ENCODE measurements at regions not wholly inside any gene's neighbourhood (a gene's known extent, or its start where the extent isn't known, plus 50 kb on each side); places are given as distances from the start of the nearest gene placed in this dataset.

DNA sequence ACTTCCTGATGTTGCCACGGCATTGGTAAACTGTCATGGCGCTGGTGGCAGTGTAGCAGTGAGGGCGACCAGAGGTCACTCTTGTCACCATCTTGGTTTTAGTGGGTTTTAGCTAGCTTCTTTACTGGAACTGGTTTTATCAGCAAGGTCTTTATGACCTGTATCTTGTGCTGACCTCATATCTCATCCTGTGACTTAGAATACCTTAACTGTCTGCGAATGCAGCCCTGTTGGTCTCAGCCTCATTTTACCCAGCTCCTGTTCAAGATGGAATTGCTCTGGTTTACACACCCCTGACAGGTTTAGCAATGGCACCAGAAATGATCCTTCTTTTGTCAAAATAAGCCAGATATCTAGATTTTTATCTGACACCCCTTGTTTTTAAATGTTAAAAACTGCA, 85.3 kb downstream of the ARL4A start:
- no peak overlapping the region for H2AFZ ChIP-seq (ENCODE audit: low read length)
- no peaks in the 10 kb centered on the region for H3K9me3 ChIP-seq (replicated peaks; ENCODE audit: insufficient read depth, low read length)
- no peaks in the 10 kb centered on the region for H3K79me2 ChIP-seq (ENCODE audit: low read length)
- no peaks in the 10 kb centered on the region for H3K36me3 ChIP-seq (replicated peaks; ENCODE audit: insufficient read depth, low read length)
- H3K27ac ChIP-seq (ENCODE audit: low read length) = no peak overlapping the region
- H3K9me2 ChIP-seq (replicated peaks; ENCODE audit: insufficient read depth, low read length) = no peaks in the 10 kb centered on the region
- H3K4me2 ChIP-seq (ENCODE audit: low read depth, low read length) = no peak overlapping the region
- H3K27me3 ChIP-seq (replicated peaks; ENCODE audit: insufficient read depth, low read length) = no peaks in the 10 kb centered on the region
- H3K9ac ChIP-seq (ENCODE audit: low read length) = no peak overlapping the region
- H3F3A ChIP-seq (ENCODE audit: insufficient read depth, low read length) = no peaks in the 10 kb centered on the region
- H4K20me1 ChIP-seq (ENCODE audit: insufficient read depth, low read length) = no peaks in the 10 kb centered on the region
- TF ChIP-seq EZH2 (optimal IDR thresholded peaks at IDR 0.05; ENCODE audit: low read depth, low read length) (no peak), EZH2phosphoT487 (IDR thresholded peaks at IDR 0.05; ENCODE audit: low read length) (no peak), CTCF (IDR thresholded peaks at IDR 0.05; ENCODE audit: low read length) (no peak)
- no peaks in the 10 kb centered on the region for H3K4me1 ChIP-seq (ENCODE audit: low read length)
- H3K4me3 ChIP-seq (ENCODE audit: low read length) = no peak overlapping the region
- DNase-seq = no peak

GRCh38 chr7:12777257-12777656, 89.8 kb downstream of the ARL4A start:
- TF ChIP-seq CTCF (IDR thresholded peaks at IDR 0.05; ENCODE audit: low read length) (no peak), EZH2phosphoT487 (IDR thresholded peaks at IDR 0.05; ENCODE audit: low read length) (no peak), EZH2 (optimal IDR thresholded peaks at IDR 0.05; ENCODE audit: low read depth, low read length) (no peak)
- no peak overlapping the region for H3K4me2 ChIP-seq (ENCODE audit: low read depth, low read length)
- DNase-seq = no peak

GRCh38 chr7:12779947-12780346, 92.5 kb downstream of the ARL4A start:
- Histone ChIP-seq H3K4me1 (ENCODE audit: low read length) (no peaks in the 10 kb centered on the region), H3K4me2 (ENCODE audit: low read depth, low read length) (no peak overlapping the region), H3K79me2 (ENCODE audit: low read length) (no peaks in the 10 kb centered on the region), H3K9me3 (replicated peaks; ENCODE audit: insufficient read depth, low read length) (no peaks in the 10 kb centered on the region), H4K20me1 (ENCODE audit: insufficient read depth, low read length) (no peaks in the 10 kb centered on the region), H3K9me2 (replicated peaks; ENCODE audit: insufficient read depth, low read length) (no peaks in the 10 kb centered on the region), H3K27me3 (replicated peaks; ENCODE audit: insufficient read depth, low read length) (no peaks in the 10 kb centered on the region), H3K4me3 (ENCODE audit: low read length) (no peak overlapping the region), H3K36me3 (replicated peaks; ENCODE audit: insufficient read depth, low read length) (no peaks in the 10 kb centered on the region), H2AFZ (ENCODE audit: low read length) (no peak overlapping the region), H3K9ac (ENCODE audit: low read length) (no peak overlapping the region), H3F3A (ENCODE audit: insufficient read depth, low read length) (no peaks in the 10 kb centered on the region), H3K27ac (ENCODE audit: low read length) (no peak overlapping the region)
- TF ChIP-seq CTCF (IDR thresholded peaks at IDR 0.05; ENCODE audit: low read length) (no peak), EZH2 (optimal IDR thresholded peaks at IDR 0.05; ENCODE audit: low read depth, low read length) (no peak), EZH2phosphoT487 (IDR thresholded peaks at IDR 0.05; ENCODE audit: low read length) (no peak)
- DNase-seq = no peak

More at GRCh38 chr7:12777257-12777656, 89.8 kb downstream of the ARL4A start:
- Histone ChIP-seq H3F3A (ENCODE audit: insufficient read depth, low read length) (no peaks in the 10 kb centered on the region), H3K9me2 (replicated peaks; ENCODE audit: insufficient read depth, low read length) (no peaks in the 10 kb centered on the region), H3K9ac (ENCODE audit: low read length) (no peak overlapping the region), H3K9me3 (replicated peaks; ENCODE audit: insufficient read depth, low read length) (no peaks in the 10 kb centered on the region), H3K79me2 (ENCODE audit: low read length) (no peaks in the 10 kb centered on the region), H3K4me1 (ENCODE audit: low read length) (no peaks in the 10 kb centered on the region), H4K20me1 (ENCODE audit: insufficient read depth, low read length) (no peaks in the 10 kb centered on the region), H3K27me3 (replicated peaks; ENCODE audit: insufficient read depth, low read length) (no peaks in the 10 kb centered on the region), H3K36me3 (replicated peaks; ENCODE audit: insufficient read depth, low read length) (no peaks in the 10 kb centered on the region), H3K27ac (ENCODE audit: low read length) (no peak overlapping the region), H2AFZ (ENCODE audit: low read length) (no peak overlapping the region), H3K4me3 (ENCODE audit: low read length) (no peak overlapping the region)
